ENCODE measurements at regions not wholly inside any gene's neighbourhood (a gene's known extent, or its start where the extent isn't known, plus 50 kb on each side); places are given as distances from the start of the nearest gene placed in this dataset.
"Not testable (repeated sequence)": the region's sequence is repeated elsewhere in the genome, so short reads cannot be mapped to it uniquely, and the experiment has no call there.

- no peak for DNase-seq
Measured at GRCh38 chr10:7026818-7027217, 384.0 kb downstream of the SFMBT2 start.

GRCh38 chr10:7025296-7025695 is 385.5 kb downstream of the SFMBT2 start:
- DNase-seq = no peak

- no peak for DNase-seq
Measured at GRCh38 chr10:7015457-7015856, 395.4 kb downstream of the SFMBT2 start.

GRCh38 chr10:7014721-7015120 is 396.1 kb downstream of the SFMBT2 start:
- DNase-seq = no peak

GRCh38 chr10:7011994-7012393 is 398.8 kb downstream of the SFMBT2 start:
- no peak for DNase-seq

GRCh38 chr10:7008645-7009044 is 402.2 kb downstream of the SFMBT2 start:
- no peak for DNase-seq

- no peak for DNase-seq
Measured at GRCh38 chr10:7007600-7008190, 403.1 kb downstream of the SFMBT2 start.

GRCh38 chr10:7006566-7006965 is 404.3 kb downstream of the SFMBT2 start:
- DNase-seq = no peak

- DNase-seq = no peak
Measured at GRCh38 chr10:7003831-7004395, 406.9 kb downstream of the SFMBT2 start.

- DNase-seq = no peak
Measured at GRCh38 chr10:7000061-7000460, 410.8 kb downstream of the SFMBT2 start.

- DNase-seq = no peak
Measured at GRCh38 chr10:6999232-6999925, 411.5 kb downstream of the SFMBT2 start.

- DNase-seq = no peak
Measured at GRCh38 chr10:6997509-6997908, 413.3 kb downstream of the SFMBT2 start.

- DNase-seq = no peak
Measured at GRCh38 chr10:6996431-6996830, 414.4 kb downstream of the SFMBT2 start.

GRCh38 chr10:6995831-6996230 is 415.0 kb downstream of the SFMBT2 start:
- DNase-seq = no peak

- no peak for DNase-seq
Measured at GRCh38 chr10:6995341-6995740, 415.3 kb upstream of the PRKCQ start.

- DNase-seq = no peak
Measured at GRCh38 chr10:6990891-6991290, 410.8 kb upstream of the PRKCQ start.

GRCh38 chr10:6988654-6989053 is 408.6 kb upstream of the PRKCQ start:
- DNase-seq = peak; percentile 31

GRCh38 chr10:6987536-6987945 is 407.5 kb upstream of the PRKCQ start:
- no peak for DNase-seq

GRCh38 chr10:6986927-6987326 is 406.9 kb upstream of the PRKCQ start:
- DNase-seq = no peak

GRCh38 chr10:6985644-6986043 is 405.6 kb upstream of the PRKCQ start:
- DNase-seq = no peak

- DNase-seq = no peak
Measured at GRCh38 chr10:6984971-6985370, 404.9 kb upstream of the PRKCQ start.

- DNase-seq = not testable (repeated sequence)
Measured at GRCh38 chr10:6984016-6984415, 403.9 kb upstream of the PRKCQ start.

GRCh38 chr10:6980353-6980752 is 400.3 kb upstream of the PRKCQ start:
- DNase-seq = no peak

GRCh38 chr10:6979371-6979770 is 399.3 kb upstream of the PRKCQ start:
- DNase-seq = no peak

- no peak for DNase-seq
Measured at GRCh38 chr10:6978187-6978627, 398.1 kb upstream of the PRKCQ start.

Data from activated CD4-positive, alpha-beta T cell treated with anti-CD3 and anti-CD28 coated beads for 48 hours (primary cell).